CD14-positive monocyte (primary cell): ENCODE measurements at regions not wholly inside any gene's neighbourhood (a gene's known extent, or its start where the extent isn't known, plus 50 kb on each side); places are given as distances from the start of the nearest gene placed in this dataset.

Experiments
- DNase-seq, 3 donors: peaks; one replicate each; pipeline ENCODE4 v3.0.0-alpha.2; 2011 to 2022
- H2AFZ ChIP-seq: 2 replicates; pipeline ENCODE4 v1.6.0; 2012; ENCODE audit warnings: mild to moderate bottlenecking, low read depth, low read length, inconsistent platforms; ENCODE audit not compliant: insufficient read depth, poor library complexity, severe bottlenecking
- H3K27ac ChIP-seq, 2 donors: 1 replicate in 1 of 2; 2 replicates in 1 of 2; pipeline ENCODE4 v1.5.1; 2012 to 2013; ENCODE audit warnings: low read length in 2 of 2, control low read depth in 1 of 2, inconsistent platforms in 1 of 2, low read depth in 1 of 2, mild to moderate bottlenecking in 1 of 2
- H3K27me3 ChIP-seq, 2 donors: one replicate each; pipeline versions ENCODE4 v1.6.0 to v1.6.1; 2011 to 2013; ENCODE audit warnings: low read length in 2 of 2; ENCODE audit not compliant: control insufficient read depth in 2 of 2, insufficient read depth in 2 of 2
- H3K36me3 ChIP-seq, 2 donors: replicated peaks in 1 of 2; 1 replicate in 1 of 2; 2 replicates in 1 of 2; pipeline versions ENCODE4 v1.5.1 to v1.6.1; 2012 to 2013; ENCODE audit warnings: low read length in 2 of 2, control low read depth in 1 of 2, inconsistent platforms in 1 of 2, mild to moderate bottlenecking in 1 of 2; ENCODE audit not compliant: insufficient read depth in 2 of 2, control insufficient read depth in 1 of 2
- H3K4me1 ChIP-seq, 2 donors: 1 replicate in 1 of 2; 2 replicates in 1 of 2; pipeline versions ENCODE4 v1.5.1 to v1.6.1; 2012 to 2013; ENCODE audit warnings: low read length in 2 of 2, control low read depth in 1 of 2, inconsistent platforms in 1 of 2, mild to moderate bottlenecking in 1 of 2, moderate library complexity in 1 of 2; ENCODE audit not compliant: insufficient read depth in 2 of 2, control insufficient read depth in 1 of 2
- H3K4me2 ChIP-seq: replicated peaks from 2 replicates; pipeline ENCODE3; 2012; ENCODE audit warnings: low read length, moderate library complexity, mild to moderate bottlenecking; ENCODE audit not compliant: poor library complexity, severe bottlenecking; ENCODE audit errors: extremely low read depth
- H3K4me3 ChIP-seq, 3 experiments: fragments of 200-600 bp in 1 of 3; sonication (generic) in 1 of 3; replicated peaks in 1 of 3; 1 replicate in 2 of 3; 2 replicates in 1 of 3; pipeline ENCODE4 v1.5.1; 2011 to 2013; ENCODE audit warnings: low read length in 3 of 3, mild to moderate bottlenecking in 3 of 3, control low read depth in 2 of 3, low read depth in 2 of 3, inconsistent platforms in 1 of 3, moderate library complexity in 1 of 3
- H3K79me2 ChIP-seq: 2 replicates; pipeline ENCODE4 v1.6.0; 2012; ENCODE audit warnings: mild to moderate bottlenecking, control low read depth, inconsistent platforms, low read length, moderate library complexity; ENCODE audit not compliant: insufficient read depth
- H3K9ac ChIP-seq: 2 replicates; pipeline ENCODE4 v1.6.0; 2017; ENCODE audit warnings: low read length, mild to moderate bottlenecking; ENCODE audit not compliant: insufficient read depth, poor library complexity, severe bottlenecking
- H3K9me3 ChIP-seq, 2 donors: replicated peaks in 1 of 2; 1 replicate in 1 of 2; 2 replicates in 1 of 2; pipeline versions ENCODE4 v1.5.1 to v1.6.1; 2012 to 2013; ENCODE audit warnings: low read length in 2 of 2, control low read depth in 1 of 2; ENCODE audit not compliant: control insufficient read depth in 1 of 2, insufficient read depth in 1 of 2
- H4K20me1 ChIP-seq: 2 replicates; pipeline ENCODE4 v1.6.0; 2012; ENCODE audit warnings: mild to moderate bottlenecking, low read length, control low read depth, moderate library complexity; ENCODE audit not compliant: insufficient read depth
- H3K27ac Mint-ChIP-seq, 7 donors: one replicate each; pipeline ENCODE4 v1.8.0; 2020; ENCODE audit warnings: mild to moderate bottlenecking in 7 of 7, mixed read lengths in 7 of 7, moderate library complexity in 6 of 7, inconsistent platforms in 2 of 7
- H3K27me3 Mint-ChIP-seq, 3 donors: one replicate each; pipeline ENCODE4 v1.8.0; 2021 to 2022; ENCODE audit warnings: low read depth in 3 of 3, mild to moderate bottlenecking in 3 of 3, mixed read lengths in 3 of 3, moderate library complexity in 3 of 3, inconsistent platforms in 1 of 3
- H3K36me3 Mint-ChIP-seq, 2 donors: one replicate each; pipeline ENCODE4 v1.8.0; 2020; ENCODE audit warnings: mixed read lengths in 2 of 2, inconsistent platforms in 1 of 2, mild to moderate bottlenecking in 1 of 2
- H3K4me1 Mint-ChIP-seq: one replicate; pipeline ENCODE4 v1.8.0; 2020; ENCODE audit warnings: mild to moderate bottlenecking, mixed read lengths
- H3K4me3 Mint-ChIP-seq, 2 donors: one replicate each; pipeline ENCODE4 v1.8.0; 2020; ENCODE audit warnings: mild to moderate bottlenecking in 2 of 2, mixed read lengths in 2 of 2, moderate library complexity in 1 of 2
- H3K9me3 Mint-ChIP-seq, 7 donors: one replicate each; pipeline ENCODE4 v1.8.0; 2020 to 2022; ENCODE audit warnings: mixed read lengths in 7 of 7, mild to moderate bottlenecking in 6 of 7, moderate library complexity in 6 of 7, inconsistent platforms in 2 of 7
- WGBS: methylation state at CpG from one replicate; pipeline ENCODE4 v1.1.5; 2013; ENCODE audit warnings: missing lambda C conversion rate; ENCODE audit not compliant: insufficient coverage; 5-methylcytosine and 5-hydroxymethylcytosine counted together
- intact Hi-C, 2 donors: fragments of 100-400 bp; cut with micrococcal nuclease; formaldehyde crosslinking; loops; one replicate each; pipeline versions ENCODE4 v1.15.0 to v1.15.1; 2023
- TF ChIP-seq, protein P1 (sequence below): fragments of 200-600 bp; IDR thresholded peaks from one replicate; pipeline ENCODE4 v1.8.0; 2022; ENCODE audit warnings: antibody characterized with exemption, mild to moderate bottlenecking

DNA sequence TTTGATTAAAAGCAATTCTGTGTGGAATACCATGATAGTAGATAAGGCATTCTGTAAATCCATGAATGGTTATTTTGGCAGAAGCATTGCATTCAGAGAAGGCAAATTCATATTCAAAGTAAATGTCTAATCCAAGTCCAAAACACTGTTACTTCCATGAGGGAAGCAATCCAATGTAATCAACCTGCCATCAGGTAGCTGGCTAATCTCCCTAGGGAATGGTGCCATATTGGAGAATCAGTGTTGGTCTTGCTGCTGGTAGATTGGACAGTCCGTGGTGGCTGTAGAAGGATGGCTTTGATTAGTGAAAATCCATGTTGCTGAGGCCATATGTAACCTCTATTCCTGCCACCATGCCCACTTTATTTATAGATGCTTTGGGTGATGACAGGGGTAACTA, 72.1 kb upstream of the TNIK start:
- Histone ChIP-seq H2AFZ (no peak overlapping the region), H3K4me1 (no peaks in the 10 kb centered on the region), H3K4me2 (no peak overlapping the region), H3K36me3 (no peaks in the 10 kb centered on the region), H4K20me1 (no peaks in the 10 kb centered on the region), H3K9ac (no peak overlapping the region), H3K4me3 (no peak overlapping the region), H3K27me3 (no peaks in the 10 kb centered on the region), H3K9me3 (no peaks in the 10 kb centered on the region), H3K79me2 (no peaks in the 10 kb centered on the region), H3K27ac (no peak overlapping the region)
- no peak for DNase-seq
- Mint-ChIP-seq H3K36me3 (no peaks in the 10 kb centered on the region), H3K9me3 (peaks cover 0 to 7% (median 0%) of the 10 kb centered on the region in 7 donors), H3K4me1 (no peaks in the 10 kb centered on the region), H3K27ac (no peak overlapping the region), H3K27me3 (no peaks in the 10 kb centered on the region), H3K4me3 (no peak overlapping the region)
- no CpG with 5 or more reads among the region's 1 CpG for WGBS
- intact Hi-C loops: no loop called here
- TF ChIP-seq, protein P1, sequence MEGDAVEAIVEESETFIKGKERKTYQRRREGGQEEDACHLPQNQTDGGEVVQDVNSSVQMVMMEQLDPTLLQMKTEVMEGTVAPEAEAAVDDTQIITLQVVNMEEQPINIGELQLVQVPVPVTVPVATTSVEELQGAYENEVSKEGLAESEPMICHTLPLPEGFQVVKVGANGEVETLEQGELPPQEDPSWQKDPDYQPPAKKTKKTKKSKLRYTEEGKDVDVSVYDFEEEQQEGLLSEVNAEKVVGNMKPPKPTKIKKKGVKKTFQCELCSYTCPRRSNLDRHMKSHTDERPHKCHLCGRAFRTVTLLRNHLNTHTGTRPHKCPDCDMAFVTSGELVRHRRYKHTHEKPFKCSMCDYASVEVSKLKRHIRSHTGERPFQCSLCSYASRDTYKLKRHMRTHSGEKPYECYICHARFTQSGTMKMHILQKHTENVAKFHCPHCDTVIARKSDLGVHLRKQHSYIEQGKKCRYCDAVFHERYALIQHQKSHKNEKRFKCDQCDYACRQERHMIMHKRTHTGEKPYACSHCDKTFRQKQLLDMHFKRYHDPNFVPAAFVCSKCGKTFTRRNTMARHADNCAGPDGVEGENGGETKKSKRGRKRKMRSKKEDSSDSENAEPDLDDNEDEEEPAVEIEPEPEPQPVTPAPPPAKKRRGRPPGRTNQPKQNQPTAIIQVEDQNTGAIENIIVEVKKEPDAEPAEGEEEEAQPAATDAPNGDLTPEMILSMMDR: no peak

- Histone ChIP-seq H3K36me3 (no peaks in the 10 kb centered on the region), H3K4me2 (no peak overlapping the region), H3K79me2 (no peaks in the 10 kb centered on the region), H3K4me3 (no peak overlapping the region), H3K9me3 (no peaks in the 10 kb centered on the region), H3K27ac (no peak overlapping the region), H3K9ac (no peak overlapping the region), H3K4me1 (no peaks in the 10 kb centered on the region), H2AFZ (no peak overlapping the region), H4K20me1 (no peaks in the 10 kb centered on the region), H3K27me3 (no peaks in the 10 kb centered on the region)
- Mint-ChIP-seq H3K4me1 (no peaks in the 10 kb centered on the region), H3K4me3 (no peak overlapping the region), H3K27ac (no peak overlapping the region), H3K36me3 (no peaks in the 10 kb centered on the region), H3K27me3 (peaks cover 0 to 2% (median 0%) of the 10 kb centered on the region in 3 donors), H3K9me3 (peaks cover 0 to 7% (median 0%) of the 10 kb centered on the region in 7 donors)
- WGBS: no CpG with 5 or more reads among the region's 2 CpGs
- TF ChIP-seq, protein P1: no peak
- intact Hi-C loops: no loop called here
- DNase-seq: no peak
Observed at GRCh38 chr3:171531716-171532115, 71.5 kb upstream of the TNIK start.
